HG02885 (cell line): ENCODE measurements at regions not wholly inside any gene's neighbourhood (a gene's known extent, or its start where the extent isn't known, plus 50 kb on each side); places are given as distances from the start of the nearest gene placed in this dataset.

Experiments
- ATAC-seq: cut with Tn5 transposase; IDR thresholded peaks from one replicate; pipeline ENCODE4 v1.9.1; 2021; ENCODE audit warnings: mild to moderate bottlenecking; ENCODE audit not compliant: unreplicated experiment, poor library complexity

DNA sequence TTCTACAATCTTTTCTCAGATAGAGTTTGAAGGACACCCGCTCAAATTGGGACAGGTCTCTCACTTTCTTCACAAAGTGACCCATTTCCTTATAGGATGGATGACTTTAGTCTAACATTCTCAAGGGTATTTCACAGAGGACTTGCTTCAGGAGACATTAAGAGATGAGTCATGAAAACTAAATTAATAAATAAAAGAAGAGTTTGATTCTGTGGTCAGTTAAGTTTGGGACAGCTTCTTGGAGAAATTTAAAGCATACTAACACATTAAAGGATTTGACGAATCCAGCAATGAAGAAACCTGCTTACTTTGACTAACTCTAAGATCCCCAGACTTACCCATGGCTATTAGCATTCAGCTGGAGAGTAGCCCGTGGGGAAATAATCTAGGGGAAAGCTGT, 95.6 kb upstream of the RAB3GAP2 start:
- no peak for ATAC-seq

DNA sequence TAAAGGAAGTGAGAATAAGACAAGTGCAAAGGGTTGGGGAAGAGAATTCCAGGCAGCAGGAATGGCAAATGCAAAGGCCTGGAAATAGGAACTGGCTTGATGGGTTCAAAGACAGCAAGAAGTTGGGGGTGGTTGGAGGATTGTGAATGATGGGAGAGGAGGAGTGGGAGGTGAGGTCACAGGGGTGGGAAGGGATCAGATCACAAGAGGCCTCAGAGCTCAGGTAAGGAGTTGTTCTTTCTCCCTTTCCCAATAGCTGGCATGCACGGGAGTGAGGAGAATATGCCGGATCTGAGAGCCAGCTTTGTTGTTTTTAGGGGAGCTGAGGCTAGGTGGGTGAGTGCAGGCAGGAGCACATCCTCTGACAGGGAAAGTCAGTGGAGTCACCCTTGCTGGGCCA, 94.0 kb upstream of the RAB3GAP2 start:
- ATAC-seq, result no peak

DNA sequence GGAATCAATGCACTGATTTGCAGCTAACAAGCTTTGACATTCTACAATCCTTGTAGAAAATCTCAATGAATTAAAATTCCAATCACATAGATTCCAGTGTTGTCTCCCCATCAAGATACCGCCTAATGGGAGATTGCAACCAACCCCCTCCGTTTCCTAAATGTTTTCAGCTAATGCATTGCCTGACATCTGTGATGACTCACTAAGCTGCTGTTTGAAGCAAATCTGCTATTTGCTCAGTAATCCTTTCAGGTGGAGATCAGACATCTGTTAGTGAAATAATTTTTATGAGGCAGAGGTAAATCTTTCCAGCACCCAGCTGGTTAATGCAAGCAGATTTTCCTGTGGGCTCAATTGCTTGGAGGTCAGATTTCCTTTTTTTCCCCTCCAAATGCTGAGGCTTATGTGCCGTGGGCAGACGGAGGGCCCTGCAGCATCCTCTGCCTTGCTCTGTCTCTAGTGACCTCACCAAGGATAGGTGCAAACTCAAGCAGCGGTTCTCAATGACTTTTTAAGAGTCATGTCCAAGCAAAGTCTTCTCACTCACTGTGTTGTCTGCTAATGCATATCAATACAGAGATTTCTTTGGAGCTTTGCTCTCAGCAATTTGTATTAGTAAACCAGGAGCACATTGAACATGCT, 91.1 kb upstream of the RAB3GAP2 start:
- no peak for ATAC-seq

- ATAC-seq, result no peak
Observed at GRCh38 chr1:220356981-220357850, 85.0 kb upstream of the RAB3GAP2 start.

GRCh38 chr1:220353229-220354012, 81.2 kb upstream of the RAB3GAP2 start:
- ATAC-seq, result no peak

DNA sequence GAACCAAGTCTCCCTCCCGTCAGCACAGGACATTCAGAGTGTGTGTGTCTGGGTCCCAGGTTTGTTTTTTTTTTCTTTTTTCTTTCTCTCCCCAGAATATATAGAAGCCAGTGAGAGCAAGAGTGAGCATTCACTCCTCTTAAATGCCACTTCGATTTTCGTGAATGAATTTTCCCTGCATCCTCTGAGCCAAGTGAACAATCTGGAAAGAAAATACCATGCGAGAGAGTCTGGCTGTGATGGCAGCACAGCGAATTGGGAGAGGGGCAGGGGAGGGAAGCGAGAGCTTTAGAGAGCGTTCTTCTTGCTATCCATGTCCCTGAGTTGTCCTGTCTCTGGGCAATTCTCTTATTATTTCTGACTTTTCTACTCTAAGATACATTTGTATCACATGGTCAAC, 76.0 kb upstream of the RAB3GAP2 start:
- no peak for ATAC-seq

GRCh38 chr1:220347654-220348175, 75.5 kb upstream of the RAB3GAP2 start:
- no peak for ATAC-seq

GRCh38 chr1:220344745-220345144, 72.5 kb upstream of the RAB3GAP2 start:
- ATAC-seq, result peak; percentile 71

GRCh38 chr1:220342853-220343252, 70.6 kb upstream of the RAB3GAP2 start:
- no peak for ATAC-seq

DNA sequence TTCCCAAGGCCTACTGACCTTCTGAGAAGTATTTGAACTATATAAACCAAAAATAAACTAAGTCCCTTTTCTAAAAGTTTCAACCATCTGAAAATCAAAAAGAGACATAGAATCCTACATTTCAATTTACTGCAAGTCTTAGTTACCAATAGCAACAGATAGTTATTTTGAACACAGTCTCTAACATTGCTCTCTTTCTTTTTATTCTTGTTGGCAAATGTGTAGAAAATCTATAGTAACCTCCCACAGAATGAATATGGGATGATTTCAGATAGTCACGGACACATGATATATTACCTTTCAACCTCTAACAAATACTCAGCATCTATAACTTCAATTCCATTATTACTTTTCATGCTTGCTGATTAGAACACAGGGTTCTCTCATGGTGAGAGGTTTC, 68.9 kb upstream of the RAB3GAP2 start:
- no peak for ATAC-seq

GRCh38 chr1:220339581-220339980, 67.3 kb upstream of the RAB3GAP2 start:
- no peak for ATAC-seq

DNA sequence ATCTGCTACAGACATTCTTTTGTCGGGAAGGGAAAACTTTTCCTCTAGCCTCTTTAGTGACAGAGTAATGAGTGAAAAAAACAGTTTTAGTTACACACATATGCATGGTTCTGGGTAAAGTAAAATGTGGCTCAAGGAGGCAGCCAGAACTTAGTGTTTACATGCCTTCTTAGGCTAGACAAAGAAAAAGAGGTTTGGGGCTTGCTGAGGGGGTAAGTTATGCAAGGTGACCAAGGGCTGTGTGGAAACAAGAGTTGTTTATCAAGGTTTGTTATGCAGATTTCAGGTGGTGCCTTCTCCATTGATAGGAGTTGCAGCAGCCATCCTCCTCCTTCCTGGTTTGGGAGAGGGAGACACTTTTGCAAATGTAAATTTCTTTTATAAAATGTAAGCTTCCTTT, 66.5 kb upstream of the RAB3GAP2 start:
- ATAC-seq, result no peak

DNA sequence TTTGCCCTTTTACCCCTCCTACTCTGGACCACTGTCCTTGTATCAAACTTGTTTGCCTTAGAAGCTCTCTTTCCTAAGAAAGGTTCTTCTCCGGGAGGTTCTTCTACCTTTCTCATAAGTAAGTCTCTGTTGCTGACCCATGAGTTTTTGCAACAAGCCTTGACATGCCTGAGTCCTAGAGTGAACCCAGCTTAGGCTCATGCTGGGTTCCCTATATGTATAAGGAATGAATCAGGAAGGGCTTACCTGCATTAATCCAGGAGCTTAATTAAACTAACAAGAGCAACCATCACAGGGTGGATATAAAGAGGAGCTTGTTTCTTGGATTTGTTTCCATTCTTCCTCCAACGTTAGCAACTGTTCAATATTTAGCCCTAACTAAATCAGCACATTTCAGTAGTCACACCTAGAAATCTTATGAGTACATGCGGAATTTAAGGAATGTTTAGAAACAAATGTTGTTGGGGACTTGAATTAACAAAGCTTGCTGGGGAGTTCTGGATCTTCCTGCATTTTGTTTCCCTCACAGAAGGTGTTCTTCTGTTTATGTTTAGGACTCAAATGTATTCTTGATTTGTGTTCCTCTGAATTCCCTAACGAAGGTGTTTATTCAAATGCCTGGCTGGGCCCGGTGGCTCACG, 64.3 kb upstream of the RAB3GAP2 start:
- no peak for ATAC-seq

DNA sequence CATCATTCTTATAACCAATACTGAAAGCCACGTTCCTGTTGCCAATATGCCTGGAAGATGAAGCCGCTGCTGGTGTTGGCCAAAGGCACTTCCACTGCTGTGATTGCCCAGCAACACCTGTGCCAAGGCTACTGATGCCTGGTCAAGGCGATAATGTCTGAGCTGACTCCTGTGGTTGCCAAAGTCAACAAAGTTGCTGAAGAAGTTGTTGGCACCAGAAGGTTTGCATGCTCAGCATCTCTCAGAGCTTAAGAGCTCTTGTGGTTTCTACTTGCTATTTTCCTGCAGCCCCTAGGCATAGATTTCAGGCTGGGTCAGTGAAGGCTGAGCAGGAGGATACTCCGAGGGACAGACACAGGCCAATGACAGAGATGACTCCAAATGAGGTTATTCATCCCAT, 63.4 kb upstream of the RAB3GAP2 start:
- no peak for ATAC-seq

GRCh38 chr1:220331318-220331717, 59.1 kb upstream of the RAB3GAP2 start:
- no peak for ATAC-seq

DNA sequence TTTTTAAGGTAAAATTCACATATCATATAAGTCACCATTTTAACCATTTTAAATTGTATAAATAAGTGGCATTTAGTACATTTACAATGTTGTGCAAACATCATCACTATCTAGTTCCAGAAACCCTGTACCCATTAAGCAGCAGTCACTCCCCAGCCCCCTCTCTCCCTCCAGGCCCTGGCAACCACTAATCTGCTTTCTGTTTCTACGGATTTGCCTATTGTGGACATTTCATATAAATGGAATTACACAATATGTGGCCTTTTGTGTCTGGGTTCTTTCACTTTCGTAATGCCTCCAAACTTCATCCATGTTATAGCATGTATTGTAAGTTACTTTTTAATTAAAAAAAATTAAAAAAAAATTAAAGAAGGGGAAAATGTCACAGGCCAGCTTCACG, 58.0 kb upstream of the RAB3GAP2 start:
- ATAC-seq, result no peak

DNA sequence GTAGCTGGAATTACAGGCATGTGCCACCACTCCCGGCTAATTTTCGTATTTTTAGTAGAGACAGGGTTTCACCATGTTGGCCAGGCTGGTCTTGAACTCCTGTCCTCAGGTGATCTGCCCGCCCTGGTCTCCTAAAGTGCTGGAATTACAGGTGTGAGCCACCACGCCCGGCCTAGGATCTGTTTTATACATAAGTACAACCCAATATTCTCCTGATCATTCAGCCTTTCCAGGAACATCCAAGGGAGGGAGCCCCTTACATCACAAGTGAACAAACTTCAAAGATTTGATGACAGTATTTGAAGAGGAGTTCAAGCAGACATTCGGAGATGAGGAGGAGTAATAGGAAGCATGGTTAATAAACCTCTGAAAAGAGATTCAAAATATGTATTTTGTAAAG, 54.9 kb upstream of the RAB3GAP2 start:
- ATAC-seq, result no peak

DNA sequence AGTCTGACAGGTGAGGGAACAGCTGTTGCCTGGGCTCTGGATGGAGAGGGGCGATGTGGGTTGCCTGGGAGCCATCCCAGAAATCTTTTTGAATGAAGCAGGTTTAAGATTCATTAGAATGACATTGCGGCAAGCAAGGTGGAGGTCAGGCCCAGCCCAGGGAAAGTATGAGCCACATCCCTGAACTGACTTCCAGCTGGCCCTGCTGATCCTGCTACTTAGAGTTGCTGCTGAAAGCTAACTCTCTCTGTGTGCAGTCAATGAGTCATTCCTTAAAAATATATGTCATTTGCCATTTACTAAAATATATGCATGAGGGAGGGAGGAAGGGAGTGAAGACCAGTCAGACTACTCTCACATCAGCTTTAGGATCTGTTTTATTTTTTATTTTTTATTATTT, 54.3 kb upstream of the RAB3GAP2 start:
- no peak for ATAC-seq

DNA sequence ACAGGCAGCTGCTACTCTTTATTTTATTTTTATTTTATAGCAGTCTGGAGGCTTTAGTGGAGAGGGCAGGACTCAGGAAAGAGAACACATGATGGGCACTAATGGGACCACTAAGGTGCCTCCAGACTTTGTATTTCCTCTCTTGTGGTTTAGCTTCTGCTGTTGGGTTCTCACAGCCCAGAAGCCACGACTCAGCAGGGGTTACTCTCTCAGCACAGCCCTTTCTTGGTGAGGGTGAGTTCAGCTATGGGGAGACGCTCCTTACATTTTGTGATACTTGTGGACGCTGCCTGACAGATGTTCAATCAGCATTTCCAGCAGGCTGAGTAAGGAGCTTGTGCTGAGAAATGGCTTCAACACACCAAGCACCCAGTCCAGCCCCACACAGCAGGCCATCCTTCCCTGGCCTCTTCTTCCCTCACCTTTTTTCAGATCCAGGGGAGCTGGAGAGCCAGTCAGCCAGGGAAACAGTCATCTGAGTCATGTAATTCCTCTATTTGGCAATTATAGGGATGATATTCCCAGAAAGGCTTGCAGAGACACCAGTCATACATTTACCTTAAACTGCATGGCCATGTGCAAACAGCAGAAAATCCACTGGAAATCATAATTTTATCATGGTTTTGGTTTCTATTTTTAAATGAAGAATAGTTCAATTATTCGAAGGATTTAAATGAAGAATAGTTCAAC, 53.2 kb upstream of the RAB3GAP2 start:
- ATAC-seq, result no peak

GRCh38 chr1:220323717-220324116, 51.5 kb upstream of the RAB3GAP2 start:
- ATAC-seq, result no peak
